ENCODE measurements at regions not wholly inside any gene's neighbourhood (a gene's known extent, or its start where the extent isn't known, plus 50 kb on each side); places are given as distances from the start of the nearest gene placed in this dataset.

DNA sequence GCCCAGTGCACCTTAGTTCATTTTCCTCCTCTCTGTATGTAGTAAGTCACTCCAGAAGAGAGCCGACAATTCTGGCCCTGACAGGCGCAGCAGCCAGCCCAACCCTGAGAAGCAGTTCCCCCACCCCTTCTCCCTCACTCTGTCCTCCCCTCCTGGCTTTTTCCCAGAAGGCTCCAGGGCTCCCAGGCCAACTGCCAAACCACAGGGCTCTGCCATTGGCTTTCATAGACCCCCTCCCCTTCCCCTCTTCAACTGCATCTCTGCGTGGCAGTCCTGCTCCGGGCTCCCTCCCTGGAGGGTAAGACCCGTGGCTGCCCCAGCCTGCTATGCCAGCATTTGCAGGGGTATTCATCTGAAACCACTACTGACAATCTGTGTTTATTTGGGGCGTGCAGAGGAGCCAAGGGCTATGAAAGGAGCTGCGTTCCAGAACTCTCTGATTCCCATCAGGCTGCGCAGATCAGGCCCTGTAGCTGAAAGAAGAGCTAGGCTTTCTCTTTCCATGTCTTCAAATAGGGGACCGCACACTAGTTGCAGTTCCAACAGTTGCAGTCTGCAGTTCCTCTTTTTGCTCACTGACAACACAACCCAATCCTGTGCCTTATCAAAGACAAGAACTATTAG lies 388.6 kb upstream of the TNP1 start:
- Histone ChIP-seq H3K27ac (ENCODE audit: low read length) (no peak overlapping the region), H4K20me1 (ENCODE audit: insufficient read depth, low read length) (no peaks in the 10 kb centered on the region), H3K4me1 (ENCODE audit: insufficient read depth, low read length) (no peaks in the 10 kb centered on the region), H3K9me3 (ENCODE audit: insufficient read depth, low read length, severe bottlenecking) (no peaks in the 10 kb centered on the region), H3K36me3 (ENCODE audit: insufficient read depth, low read length) (no peaks in the 10 kb centered on the region), H3K27me3 (ENCODE audit: insufficient read depth, low read length, poor library complexity) (peaks cover 21% of the 10 kb centered on the region), H2AFZ (ENCODE audit: low read depth, low read length) (no peak overlapping the region), H3K9ac (ENCODE audit: low read depth, low read length) (no peak overlapping the region), H3K4me3 (ENCODE audit: low read depth in 1 of 2, low read length in 2 of 2) (no peak overlapping the region), H3K79me2 (ENCODE audit: insufficient read depth, low read length) (no peaks in the 10 kb centered on the region), H3K4me2 (ENCODE audit: insufficient read depth, low read length) (no peak overlapping the region)
- ATAC-seq (ENCODE audit: insufficient read depth, low read depth) (peak; percentile 64), DNase-seq (peak; percentile 32)
- no peak for TF ChIP-seq EZH2 (IDR thresholded peaks at IDR 0.05; ENCODE audit: borderline replicate concordance, low read depth, low read length, severe bottlenecking)
- TF ChIP-seq, protein P1, sequence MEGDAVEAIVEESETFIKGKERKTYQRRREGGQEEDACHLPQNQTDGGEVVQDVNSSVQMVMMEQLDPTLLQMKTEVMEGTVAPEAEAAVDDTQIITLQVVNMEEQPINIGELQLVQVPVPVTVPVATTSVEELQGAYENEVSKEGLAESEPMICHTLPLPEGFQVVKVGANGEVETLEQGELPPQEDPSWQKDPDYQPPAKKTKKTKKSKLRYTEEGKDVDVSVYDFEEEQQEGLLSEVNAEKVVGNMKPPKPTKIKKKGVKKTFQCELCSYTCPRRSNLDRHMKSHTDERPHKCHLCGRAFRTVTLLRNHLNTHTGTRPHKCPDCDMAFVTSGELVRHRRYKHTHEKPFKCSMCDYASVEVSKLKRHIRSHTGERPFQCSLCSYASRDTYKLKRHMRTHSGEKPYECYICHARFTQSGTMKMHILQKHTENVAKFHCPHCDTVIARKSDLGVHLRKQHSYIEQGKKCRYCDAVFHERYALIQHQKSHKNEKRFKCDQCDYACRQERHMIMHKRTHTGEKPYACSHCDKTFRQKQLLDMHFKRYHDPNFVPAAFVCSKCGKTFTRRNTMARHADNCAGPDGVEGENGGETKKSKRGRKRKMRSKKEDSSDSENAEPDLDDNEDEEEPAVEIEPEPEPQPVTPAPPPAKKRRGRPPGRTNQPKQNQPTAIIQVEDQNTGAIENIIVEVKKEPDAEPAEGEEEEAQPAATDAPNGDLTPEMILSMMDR (IDR thresholded peaks at IDR 0.05; ENCODE audit: borderline replicate concordance, extremely low read depth, low read length, poor library complexity, severe bottlenecking), result no peak

DNA sequence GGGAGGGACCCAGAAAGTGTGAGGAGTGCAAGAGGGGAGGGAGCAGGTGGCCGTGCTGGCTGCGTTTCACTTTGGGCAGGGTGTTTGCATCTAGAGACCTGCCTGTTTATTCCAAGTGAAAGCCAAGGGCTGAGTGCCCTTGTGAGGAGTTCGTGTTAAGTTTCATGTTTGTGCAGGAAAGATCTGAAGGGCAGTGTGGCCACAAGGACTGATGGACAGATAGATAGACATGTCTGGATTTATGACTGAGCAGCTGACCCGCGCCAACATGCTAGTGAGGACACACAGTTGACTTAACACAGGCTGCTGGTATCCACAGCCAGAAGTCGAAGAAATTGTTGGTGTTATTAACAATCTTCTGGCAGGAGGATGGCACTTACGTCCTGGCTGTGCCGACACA lies 387.6 kb upstream of the TNP1 start:
- ATAC-seq (ENCODE audit: insufficient read depth, low read depth) (no peak), DNase-seq (no peak)
- Histone ChIP-seq H2AFZ (ENCODE audit: low read depth, low read length) (no peak overlapping the region), H3K9me3 (ENCODE audit: insufficient read depth, low read length, severe bottlenecking) (no peaks in the 10 kb centered on the region), H3K4me1 (ENCODE audit: insufficient read depth, low read length) (no peaks in the 10 kb centered on the region), H3K9ac (ENCODE audit: low read depth, low read length) (no peak overlapping the region), H3K4me3 (ENCODE audit: low read depth in 1 of 2, low read length in 2 of 2) (no peak overlapping the region), H3K36me3 (ENCODE audit: insufficient read depth, low read length) (no peaks in the 10 kb centered on the region), H4K20me1 (ENCODE audit: insufficient read depth, low read length) (no peaks in the 10 kb centered on the region), H3K4me2 (ENCODE audit: insufficient read depth, low read length) (no peak overlapping the region), H3K27me3 (ENCODE audit: insufficient read depth, low read length, poor library complexity) (peaks cover 12% of the 10 kb centered on the region), H3K27ac (ENCODE audit: low read length) (no peak overlapping the region), H3K79me2 (ENCODE audit: insufficient read depth, low read length) (no peaks in the 10 kb centered on the region)
- TF ChIP-seq EZH2 (IDR thresholded peaks at IDR 0.05; ENCODE audit: borderline replicate concordance, low read depth, low read length, severe bottlenecking), result no peak
- TF ChIP-seq, protein P1 (IDR thresholded peaks at IDR 0.05; ENCODE audit: borderline replicate concordance, extremely low read depth, low read length, poor library complexity, severe bottlenecking), result no peak

DNA sequence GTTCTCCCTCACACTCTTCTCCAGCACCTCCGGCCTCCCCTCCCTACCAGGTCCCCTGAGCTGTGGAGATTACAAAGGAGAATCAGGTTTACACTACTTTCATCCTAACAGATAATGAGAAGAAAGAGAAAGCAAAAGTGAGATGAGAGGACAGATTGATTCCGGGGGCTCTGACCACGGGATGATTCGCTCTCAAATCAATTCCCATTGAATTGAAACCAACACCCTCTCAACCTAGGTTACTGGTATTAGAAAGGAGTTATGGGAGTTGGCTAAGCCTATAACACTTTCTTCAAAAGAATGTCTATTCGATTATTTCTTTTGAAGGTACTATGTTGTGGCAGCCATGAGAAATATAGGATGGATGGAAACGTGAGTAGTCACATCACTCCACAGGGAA lies 386.2 kb upstream of the TNP1 start:
- H2AFZ ChIP-seq (ENCODE audit: low read depth, low read length), result no peak overlapping the region
- DNase-seq, result no peak
- no peak for ATAC-seq (ENCODE audit: insufficient read depth, low read depth)
- TF ChIP-seq EZH2 (IDR thresholded peaks at IDR 0.05; ENCODE audit: borderline replicate concordance, low read depth, low read length, severe bottlenecking), result no peak
- TF ChIP-seq, protein P1 (IDR thresholded peaks at IDR 0.05; ENCODE audit: borderline replicate concordance, extremely low read depth, low read length, poor library complexity, severe bottlenecking), result no peak
- H3K79me2 ChIP-seq (ENCODE audit: insufficient read depth, low read length), result no peaks in the 10 kb centered on the region
- H3K9ac ChIP-seq (ENCODE audit: low read depth, low read length), result no peak overlapping the region
- H3K36me3 ChIP-seq (ENCODE audit: insufficient read depth, low read length), result no peaks in the 10 kb centered on the region
- no peaks in the 10 kb centered on the region for H3K9me3 ChIP-seq (ENCODE audit: insufficient read depth, low read length, severe bottlenecking)
- no peaks in the 10 kb centered on the region for H3K4me1 ChIP-seq (ENCODE audit: insufficient read depth, low read length)
- no peaks in the 10 kb centered on the region for H4K20me1 ChIP-seq (ENCODE audit: insufficient read depth, low read length)
- no peak overlapping the region for H3K27ac ChIP-seq (ENCODE audit: low read length)
- H3K27me3 ChIP-seq (ENCODE audit: insufficient read depth, low read length, poor library complexity), result peaks cover 10% of the 10 kb centered on the region
- H3K4me3 ChIP-seq (ENCODE audit: low read depth in 1 of 2, low read length in 2 of 2), result no peak overlapping the region
- no peak overlapping the region for H3K4me2 ChIP-seq (ENCODE audit: insufficient read depth, low read length)
